GM23338 (cell line): ENCODE measurements at regions not wholly inside any gene's neighbourhood (a gene's known extent, or its start where the extent isn't known, plus 50 kb on each side); places are given as distances from the start of the nearest gene placed in this dataset.

ENCODE experiments used
- ATAC-seq: fragments of 200-7000 bp; cut with Tn5 transposase; 3 replicates; pipeline ENCODE4 v1.9.1; 2020
- DNase-seq: peaks from one replicate; pipeline ENCODE4 v3.0.0-alpha.2; 2015; ENCODE audit warnings: low spot score
- H2AFZ ChIP-seq: fragments of 200-600 bp; sonication (generic); 2 replicates; pipeline ENCODE4 v1.8.0; 2016; ENCODE audit warnings: antibody characterized with exemption, mild to moderate bottlenecking, moderate library complexity
- H3F3A ChIP-seq: fragments of 200-600 bp; sonication (generic); replicated peaks from 2 replicates; pipeline ENCODE4 v1.8.0; 2017; ENCODE audit warnings: antibody characterized with exemption, mixed run types, low read depth
- H3K27ac ChIP-seq: fragments of 200-600 bp; sonication (generic); 2 replicates; pipeline ENCODE4 v1.6.1; 2016; ENCODE audit warnings: low read depth
- H3K27me3 ChIP-seq: fragments of 200-600 bp; sonication (generic); 2 replicates; pipeline ENCODE4 v1.8.0; 2016; ENCODE audit warnings: mild to moderate bottlenecking, mixed run types, moderate library complexity; ENCODE audit not compliant: insufficient read depth
- H3K36me3 ChIP-seq: fragments of 200-600 bp; sonication (generic); 2 replicates; pipeline ENCODE4 v1.8.0; 2016; ENCODE audit warnings: mild to moderate bottlenecking; ENCODE audit not compliant: insufficient read depth
- H3K4me1 ChIP-seq: fragments of 200-600 bp; sonication (generic); 2 replicates; pipeline ENCODE4 v1.8.0; 2016; ENCODE audit warnings: mild to moderate bottlenecking, moderate library complexity; ENCODE audit not compliant: insufficient read depth
- H3K4me2 ChIP-seq: fragments of 200-600 bp; sonication (generic); 2 replicates; pipeline ENCODE4 v1.7.1; 2017; ENCODE audit warnings: mixed run types
- H3K4me3 ChIP-seq: fragments of 200-600 bp; sonication (generic); 2 replicates; pipeline ENCODE4 v1.6.1; 2016; ENCODE audit warnings: mixed run types
- H3K79me2 ChIP-seq: fragments of 200-600 bp; sonication (generic); replicated peaks from 2 replicates; pipeline ENCODE4 v1.8.0; 2017; ENCODE audit warnings: mild to moderate bottlenecking; ENCODE audit not compliant: insufficient read depth
- H3K9me2 ChIP-seq: fragments of 200-600 bp; sonication (generic); 2 replicates; pipeline ENCODE4 v1.8.0; 2017; ENCODE audit not compliant: insufficient read depth
- H4K20me1 ChIP-seq: fragments of 200-600 bp; sonication (generic); replicated peaks from 2 replicates; pipeline ENCODE4 v1.8.0; 2017; ENCODE audit warnings: mild to moderate bottlenecking; ENCODE audit not compliant: insufficient read depth
- H3K27ac Mint-ChIP-seq: 2 replicates; pipeline ENCODE4 v1.8.0; 2020; ENCODE audit warnings: inconsistent platforms, mild to moderate bottlenecking, moderate library complexity, mixed read lengths
- H3K27me3 Mint-ChIP-seq: 3 replicates; pipeline ENCODE4 v1.8.0; 2022; ENCODE audit warnings: low read depth, mild to moderate bottlenecking, moderate library complexity, mixed read lengths, inconsistent platforms; ENCODE audit not compliant: insufficient read depth, poor library complexity
- H3K36me3 Mint-ChIP-seq: 3 replicates; pipeline ENCODE4 v1.8.0; 2021; ENCODE audit warnings: low read depth, mild to moderate bottlenecking, inconsistent platforms, moderate library complexity, mixed read lengths
- H3K4me1 Mint-ChIP-seq: 3 replicates; pipeline ENCODE4 v1.8.0; 2020; ENCODE audit warnings: mild to moderate bottlenecking, inconsistent platforms, mixed read lengths
- H3K4me3 Mint-ChIP-seq: 3 replicates; pipeline ENCODE4 v1.8.0; 2021; ENCODE audit warnings: moderate library complexity, mild to moderate bottlenecking, inconsistent platforms, mixed read lengths
- H3K9me3 Mint-ChIP-seq: 3 replicates; pipeline ENCODE4 v1.8.0; 2020; ENCODE audit warnings: moderate library complexity, mild to moderate bottlenecking, inconsistent platforms, mixed read lengths
- EZH2phosphoT487 ChIP-seq: fragments of 200-600 bp; sonication (generic); IDR thresholded peaks from one replicate; pipeline ENCODE4 v1.8.1; 2018; ENCODE audit warnings: antibody characterized with exemption; ENCODE audit not compliant: unreplicated experiment
- POLR2AphosphoS5 ChIP-seq: IDR thresholded peaks from 2 replicates; pipeline ENCODE4 v1.6.1; 2016; ENCODE audit warnings: antibody characterized with exemption, low read depth
- STAT1 ChIP-seq: IDR thresholded peaks from one replicate; pipeline ENCODE4 v1.6.1; 2016; ENCODE audit warnings: antibody characterized with exemption; ENCODE audit not compliant: unreplicated experiment
- ZNF114 ChIP-seq: fragments of 250-450 bp; sonication (Bioruptor Pico); IDR thresholded peaks from 2 replicates; pipeline ENCODE4 v1.5.0; 2020; ENCODE audit warnings: mild to moderate bottlenecking, moderate library complexity
- TF ChIP-seq, protein P1 (sequence below): IDR thresholded peaks from one replicate; pipeline ENCODE4 v1.6.1; 2018; ENCODE audit warnings: antibody characterized with exemption; ENCODE audit not compliant: unreplicated experiment
- TF ChIP-seq, protein P2 (sequence below): fragments of 250-450 bp; sonication (Bioruptor Pico); IDR thresholded peaks from 2 replicates; pipeline ENCODE4 v1.5.0; 2020; ENCODE audit warnings: mild to moderate bottlenecking, moderate library complexity
- TF ChIP-seq, protein P3 (sequence below), 2 experiments: fragments of 200-600 bp in 1 of 2; sonication (generic) in 1 of 2; conservative IDR thresholded peaks; 2 replicates each; pipeline versions ENCODE4 v1.5.1 to v1.6.1; 2016 to 2017; ENCODE audit warnings: antibody characterized with exemption in 2 of 2, low read depth in 2 of 2, mild to moderate bottlenecking in 2 of 2, moderate library complexity in 1 of 2

DNA sequence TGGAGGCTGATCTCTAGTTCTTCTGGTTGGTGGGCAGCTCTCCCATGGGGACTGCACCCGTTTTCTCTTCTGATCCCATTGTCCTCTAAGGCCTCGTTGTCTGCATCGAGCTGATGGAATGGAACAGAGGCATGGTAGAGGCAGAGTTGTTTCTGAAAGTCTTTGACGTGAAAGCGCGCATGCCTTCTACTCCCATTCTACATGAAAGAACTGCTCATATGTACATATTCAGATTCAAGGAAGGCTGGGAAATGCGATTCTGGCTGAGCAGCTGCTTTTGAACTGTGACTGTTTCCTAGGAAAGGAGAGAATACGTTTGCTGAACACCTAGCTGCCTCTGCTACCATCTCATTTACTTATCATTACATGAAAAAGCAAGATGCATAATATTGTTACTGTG lies 815.2 kb downstream of the QKI start:
- no peak overlapping the region for H3K27ac Mint-ChIP-seq
- Histone ChIP-seq H3K4me1 (no peaks in the 10 kb centered on the region), H3F3A (no peaks in the 10 kb centered on the region), H2AFZ (no peak overlapping the region), H3K9me2 (peaks cover 14% of the 10 kb centered on the region), H4K20me1 (no peaks in the 10 kb centered on the region), H3K4me2 (no peak overlapping the region), H3K36me3 (no peaks in the 10 kb centered on the region), H3K27me3 (no peaks in the 10 kb centered on the region), H3K79me2 (no peaks in the 10 kb centered on the region), H3K27ac (no peak overlapping the region), H3K4me3 (no peak overlapping the region)
- TF ChIP-seq ZNF114 (CRISPR knock-in tag) (no peak), POLR2AphosphoS5 (no peak), EZH2phosphoT487 (no peak)
- TF ChIP-seq, protein P1, sequence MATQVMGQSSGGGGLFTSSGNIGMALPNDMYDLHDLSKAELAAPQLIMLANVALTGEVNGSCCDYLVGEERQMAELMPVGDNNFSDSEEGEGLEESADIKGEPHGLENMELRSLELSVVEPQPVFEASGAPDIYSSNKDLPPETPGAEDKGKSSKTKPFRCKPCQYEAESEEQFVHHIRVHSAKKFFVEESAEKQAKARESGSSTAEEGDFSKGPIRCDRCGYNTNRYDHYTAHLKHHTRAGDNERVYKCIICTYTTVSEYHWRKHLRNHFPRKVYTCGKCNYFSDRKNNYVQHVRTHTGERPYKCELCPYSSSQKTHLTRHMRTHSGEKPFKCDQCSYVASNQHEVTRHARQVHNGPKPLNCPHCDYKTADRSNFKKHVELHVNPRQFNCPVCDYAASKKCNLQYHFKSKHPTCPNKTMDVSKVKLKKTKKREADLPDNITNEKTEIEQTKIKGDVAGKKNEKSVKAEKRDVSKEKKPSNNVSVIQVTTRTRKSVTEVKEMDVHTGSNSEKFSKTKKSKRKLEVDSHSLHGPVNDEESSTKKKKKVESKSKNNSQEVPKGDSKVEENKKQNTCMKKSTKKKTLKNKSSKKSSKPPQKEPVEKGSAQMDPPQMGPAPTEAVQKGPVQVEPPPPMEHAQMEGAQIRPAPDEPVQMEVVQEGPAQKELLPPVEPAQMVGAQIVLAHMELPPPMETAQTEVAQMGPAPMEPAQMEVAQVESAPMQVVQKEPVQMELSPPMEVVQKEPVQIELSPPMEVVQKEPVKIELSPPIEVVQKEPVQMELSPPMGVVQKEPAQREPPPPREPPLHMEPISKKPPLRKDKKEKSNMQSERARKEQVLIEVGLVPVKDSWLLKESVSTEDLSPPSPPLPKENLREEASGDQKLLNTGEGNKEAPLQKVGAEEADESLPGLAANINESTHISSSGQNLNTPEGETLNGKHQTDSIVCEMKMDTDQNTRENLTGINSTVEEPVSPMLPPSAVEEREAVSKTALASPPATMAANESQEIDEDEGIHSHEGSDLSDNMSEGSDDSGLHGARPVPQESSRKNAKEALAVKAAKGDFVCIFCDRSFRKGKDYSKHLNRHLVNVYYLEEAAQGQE = no peak
- no peaks in the 10 kb centered on the region for H3K4me1 Mint-ChIP-seq
- peaks cover 5% of the 10 kb centered on the region; the same call in 1 of the 3 replicates for H3K36me3 Mint-ChIP-seq
- no peak overlapping the region for H3K4me3 Mint-ChIP-seq
- H3K9me3 Mint-ChIP-seq = peaks cover 7% of the 10 kb centered on the region; the same call in 2 of the 3 replicates
- ATAC-seq (no peak), DNase-seq (no peak)
- no peaks in the 10 kb centered on the region for H3K27me3 Mint-ChIP-seq

DNA sequence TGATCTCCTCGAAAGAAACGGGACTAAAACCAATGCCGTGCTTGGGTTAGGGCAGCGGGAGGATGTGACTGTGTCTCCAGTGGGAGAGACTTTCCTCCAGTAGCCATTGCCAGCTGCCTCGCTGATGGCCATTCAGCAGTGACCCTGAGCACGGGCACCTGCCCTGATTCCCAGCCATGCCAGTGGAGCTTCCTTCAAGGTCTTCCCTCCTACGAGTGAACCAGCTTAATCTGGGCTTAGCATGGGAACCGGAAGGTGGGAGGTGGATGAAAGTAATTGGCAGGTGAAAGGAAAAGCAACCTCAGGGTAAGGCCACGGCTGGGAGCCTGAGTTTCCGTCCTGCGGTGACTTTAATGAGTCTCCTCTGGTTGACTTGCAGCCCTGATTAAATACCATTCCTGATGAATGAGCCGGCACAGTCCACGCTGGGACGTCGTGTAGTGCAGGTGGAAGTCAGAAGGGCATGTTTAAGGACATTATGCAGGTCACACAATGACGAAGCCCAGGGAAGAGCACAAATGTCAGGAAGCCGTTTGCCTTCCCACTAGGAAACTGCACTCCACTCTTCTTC lies 813.5 kb downstream of the QKI start:
- no peak overlapping the region for H3K4me3 Mint-ChIP-seq
- H3K27me3 Mint-ChIP-seq = no peaks in the 10 kb centered on the region
- DNase-seq (no peak), ATAC-seq (no peak; the same call in 1 of the 3 replicates)
- H3K9me3 Mint-ChIP-seq = no peaks in the 10 kb centered on the region
- Histone ChIP-seq H3K4me1 (no peaks in the 10 kb centered on the region), H3K4me2 (no peak overlapping the region), H2AFZ (no peak overlapping the region), H3K27ac (no peak overlapping the region), H3K79me2 (no peaks in the 10 kb centered on the region), H3K27me3 (no peaks in the 10 kb centered on the region), H3K9me2 (peaks cover 9% of the 10 kb centered on the region), H3K4me3 (no peak overlapping the region), H3K36me3 (no peaks in the 10 kb centered on the region), H3F3A (no peaks in the 10 kb centered on the region), H4K20me1 (no peaks in the 10 kb centered on the region)
- no peak overlapping the region for H3K27ac Mint-ChIP-seq
- H3K36me3 Mint-ChIP-seq = no peaks in the 10 kb centered on the region
- H3K4me1 Mint-ChIP-seq = no peaks in the 10 kb centered on the region
- TF ChIP-seq, protein P2, sequence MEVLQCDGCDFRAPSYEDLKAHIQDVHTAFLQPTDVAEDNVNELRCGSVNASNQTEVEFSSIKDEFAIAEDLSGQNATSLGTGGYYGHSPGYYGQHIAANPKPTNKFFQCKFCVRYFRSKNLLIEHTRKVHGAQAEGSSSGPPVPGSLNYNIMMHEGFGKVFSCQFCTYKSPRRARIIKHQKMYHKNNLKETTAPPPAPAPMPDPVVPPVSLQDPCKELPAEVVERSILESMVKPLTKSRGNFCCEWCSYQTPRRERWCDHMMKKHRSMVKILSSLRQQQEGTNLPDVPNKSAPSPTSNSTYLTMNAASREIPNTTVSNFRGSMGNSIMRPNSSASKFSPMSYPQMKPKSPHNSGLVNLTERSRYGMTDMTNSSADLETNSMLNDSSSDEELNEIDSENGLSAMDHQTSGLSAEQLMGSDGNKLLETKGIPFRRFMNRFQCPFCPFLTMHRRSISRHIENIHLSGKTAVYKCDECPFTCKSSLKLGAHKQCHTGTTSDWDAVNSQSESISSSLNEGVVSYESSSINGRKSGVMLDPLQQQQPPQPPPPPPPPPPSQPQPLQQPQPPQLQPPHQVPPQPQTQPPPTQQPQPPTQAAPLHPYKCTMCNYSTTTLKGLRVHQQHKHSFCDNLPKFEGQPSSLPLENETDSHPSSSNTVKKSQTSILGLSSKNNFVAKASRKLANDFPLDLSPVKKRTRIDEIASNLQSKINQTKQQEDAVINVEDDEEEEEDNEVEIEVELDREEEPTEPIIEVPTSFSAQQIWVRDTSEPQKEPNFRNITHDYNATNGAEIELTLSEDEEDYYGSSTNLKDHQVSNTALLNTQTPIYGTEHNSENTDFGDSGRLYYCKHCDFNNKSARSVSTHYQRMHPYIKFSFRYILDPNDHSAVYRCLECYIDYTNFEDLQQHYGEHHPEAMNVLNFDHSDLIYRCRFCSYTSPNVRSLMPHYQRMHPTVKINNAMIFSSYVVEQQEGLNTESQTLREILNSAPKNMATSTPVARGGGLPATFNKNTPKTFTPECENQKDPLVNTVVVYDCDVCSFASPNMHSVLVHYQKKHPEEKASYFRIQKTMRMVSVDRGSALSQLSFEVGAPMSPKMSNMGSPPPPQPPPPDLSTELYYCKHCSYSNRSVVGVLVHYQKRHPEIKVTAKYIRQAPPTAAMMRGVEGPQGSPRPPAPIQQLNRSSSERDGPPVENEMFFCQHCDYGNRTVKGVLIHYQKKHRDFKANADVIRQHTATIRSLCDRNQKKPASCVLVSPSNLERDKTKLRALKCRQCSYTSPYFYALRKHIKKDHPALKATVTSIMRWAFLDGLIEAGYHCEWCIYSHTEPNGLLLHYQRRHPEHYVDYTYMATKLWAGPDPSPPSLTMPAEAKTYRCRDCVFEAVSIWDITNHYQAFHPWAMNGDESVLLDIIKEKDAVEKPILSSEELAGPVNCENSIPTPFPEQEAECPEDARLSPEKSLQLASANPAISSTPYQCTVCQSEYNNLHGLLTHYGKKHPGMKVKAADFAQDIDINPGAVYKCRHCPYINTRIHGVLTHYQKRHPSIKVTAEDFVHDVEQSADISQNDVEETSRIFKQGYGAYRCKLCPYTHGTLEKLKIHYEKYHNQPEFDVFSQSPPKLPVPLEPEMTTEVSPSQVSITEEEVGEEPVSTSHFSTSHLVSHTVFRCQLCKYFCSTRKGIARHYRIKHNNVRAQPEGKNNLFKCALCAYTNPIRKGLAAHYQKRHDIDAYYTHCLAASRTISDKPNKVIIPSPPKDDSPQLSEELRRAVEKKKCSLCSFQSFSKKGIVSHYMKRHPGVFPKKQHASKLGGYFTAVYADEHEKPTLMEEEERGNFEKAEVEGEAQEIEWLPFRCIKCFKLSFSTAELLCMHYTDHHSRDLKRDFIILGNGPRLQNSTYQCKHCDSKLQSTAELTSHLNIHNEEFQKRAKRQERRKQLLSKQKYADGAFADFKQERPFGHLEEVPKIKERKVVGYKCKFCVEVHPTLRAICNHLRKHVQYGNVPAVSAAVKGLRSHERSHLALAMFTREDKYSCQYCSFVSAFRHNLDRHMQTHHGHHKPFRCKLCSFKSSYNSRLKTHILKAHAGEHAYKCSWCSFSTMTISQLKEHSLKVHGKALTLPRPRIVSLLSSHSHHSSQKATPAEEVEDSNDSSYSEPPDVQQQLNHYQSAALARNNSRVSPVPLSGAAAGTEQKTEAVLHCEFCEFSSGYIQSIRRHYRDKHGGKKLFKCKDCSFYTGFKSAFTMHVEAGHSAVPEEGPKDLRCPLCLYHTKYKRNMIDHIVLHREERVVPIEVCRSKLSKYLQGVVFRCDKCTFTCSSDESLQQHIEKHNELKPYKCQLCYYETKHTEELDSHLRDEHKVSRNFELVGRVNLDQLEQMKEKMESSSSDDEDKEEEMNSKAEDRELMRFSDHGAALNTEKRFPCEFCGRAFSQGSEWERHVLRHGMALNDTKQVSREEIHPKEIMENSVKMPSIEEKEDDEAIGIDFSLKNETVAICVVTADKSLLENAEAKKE (CRISPR knock-in tag) = no peak
- TF ChIP-seq EZH2phosphoT487 = no peak
- TF ChIP-seq POLR2AphosphoS5 = no peak
- TF ChIP-seq, protein P3, sequence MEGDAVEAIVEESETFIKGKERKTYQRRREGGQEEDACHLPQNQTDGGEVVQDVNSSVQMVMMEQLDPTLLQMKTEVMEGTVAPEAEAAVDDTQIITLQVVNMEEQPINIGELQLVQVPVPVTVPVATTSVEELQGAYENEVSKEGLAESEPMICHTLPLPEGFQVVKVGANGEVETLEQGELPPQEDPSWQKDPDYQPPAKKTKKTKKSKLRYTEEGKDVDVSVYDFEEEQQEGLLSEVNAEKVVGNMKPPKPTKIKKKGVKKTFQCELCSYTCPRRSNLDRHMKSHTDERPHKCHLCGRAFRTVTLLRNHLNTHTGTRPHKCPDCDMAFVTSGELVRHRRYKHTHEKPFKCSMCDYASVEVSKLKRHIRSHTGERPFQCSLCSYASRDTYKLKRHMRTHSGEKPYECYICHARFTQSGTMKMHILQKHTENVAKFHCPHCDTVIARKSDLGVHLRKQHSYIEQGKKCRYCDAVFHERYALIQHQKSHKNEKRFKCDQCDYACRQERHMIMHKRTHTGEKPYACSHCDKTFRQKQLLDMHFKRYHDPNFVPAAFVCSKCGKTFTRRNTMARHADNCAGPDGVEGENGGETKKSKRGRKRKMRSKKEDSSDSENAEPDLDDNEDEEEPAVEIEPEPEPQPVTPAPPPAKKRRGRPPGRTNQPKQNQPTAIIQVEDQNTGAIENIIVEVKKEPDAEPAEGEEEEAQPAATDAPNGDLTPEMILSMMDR (conservative IDR thresholded peaks at IDR 0.05; ENCODE audit: low read depth in 2 of 2) = no peak
- TF ChIP-seq ZNF114 (CRISPR knock-in tag) = no peak
- no peak for TF ChIP-seq STAT1
